ENCODE measurements at regions not wholly inside any gene's neighbourhood (a gene's known extent, or its start where the extent isn't known, plus 50 kb on each side); places are given as distances from the start of the nearest gene placed in this dataset.

DNA sequence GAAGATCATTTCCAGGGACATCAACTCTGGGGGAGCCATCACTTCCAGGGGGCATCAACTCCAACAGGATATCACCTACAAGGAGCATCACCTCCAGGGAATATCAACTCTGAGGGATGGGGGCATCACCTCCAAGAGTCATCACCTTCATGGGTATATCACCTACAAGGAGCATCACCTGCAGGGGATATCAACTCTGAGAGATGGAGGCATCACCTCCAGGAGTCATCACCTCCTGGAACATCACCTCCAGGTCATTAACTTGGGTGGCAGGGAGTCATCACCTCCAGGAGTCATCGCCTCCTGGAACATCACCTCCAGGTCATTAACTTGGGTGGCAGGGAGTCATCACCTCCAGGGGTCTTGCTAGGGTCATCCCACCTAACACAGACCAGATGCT is 167.6 kb downstream of the NDUFA10 start:
- TF ChIP-seq ZFP30 (CRISPR knock-in tag; IDR thresholded peaks at IDR 0.05), result no peak
- TF ChIP-seq TOX (CRISPR knock-in tag; IDR thresholded peaks at IDR 0.05; ENCODE audit: borderline replicate concordance), result no peak
- TF ChIP-seq ZFP3 (CRISPR knock-in tag; IDR thresholded peaks at IDR 0.05), result no peak
- no peak for TF ChIP-seq OSR1 (CRISPR knock-in tag; IDR thresholded peaks at IDR 0.05)
- TF ChIP-seq, protein P1, sequence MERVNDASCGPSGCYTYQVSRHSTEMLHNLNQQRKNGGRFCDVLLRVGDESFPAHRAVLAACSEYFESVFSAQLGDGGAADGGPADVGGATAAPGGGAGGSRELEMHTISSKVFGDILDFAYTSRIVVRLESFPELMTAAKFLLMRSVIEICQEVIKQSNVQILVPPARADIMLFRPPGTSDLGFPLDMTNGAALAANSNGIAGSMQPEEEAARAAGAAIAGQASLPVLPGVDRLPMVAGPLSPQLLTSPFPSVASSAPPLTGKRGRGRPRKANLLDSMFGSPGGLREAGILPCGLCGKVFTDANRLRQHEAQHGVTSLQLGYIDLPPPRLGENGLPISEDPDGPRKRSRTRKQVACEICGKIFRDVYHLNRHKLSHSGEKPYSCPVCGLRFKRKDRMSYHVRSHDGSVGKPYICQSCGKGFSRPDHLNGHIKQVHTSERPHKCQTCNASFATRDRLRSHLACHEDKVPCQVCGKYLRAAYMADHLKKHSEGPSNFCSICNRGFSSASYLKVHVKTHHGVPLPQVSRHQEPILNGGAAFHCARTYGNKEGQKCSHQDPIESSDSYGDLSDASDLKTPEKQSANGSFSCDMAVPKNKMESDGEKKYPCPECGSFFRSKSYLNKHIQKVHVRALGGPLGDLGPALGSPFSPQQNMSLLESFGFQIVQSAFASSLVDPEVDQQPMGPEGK (CRISPR knock-in tag; IDR thresholded peaks at IDR 0.05; ENCODE audit: borderline replicate concordance), result no peak
- TF ChIP-seq, protein P2, sequence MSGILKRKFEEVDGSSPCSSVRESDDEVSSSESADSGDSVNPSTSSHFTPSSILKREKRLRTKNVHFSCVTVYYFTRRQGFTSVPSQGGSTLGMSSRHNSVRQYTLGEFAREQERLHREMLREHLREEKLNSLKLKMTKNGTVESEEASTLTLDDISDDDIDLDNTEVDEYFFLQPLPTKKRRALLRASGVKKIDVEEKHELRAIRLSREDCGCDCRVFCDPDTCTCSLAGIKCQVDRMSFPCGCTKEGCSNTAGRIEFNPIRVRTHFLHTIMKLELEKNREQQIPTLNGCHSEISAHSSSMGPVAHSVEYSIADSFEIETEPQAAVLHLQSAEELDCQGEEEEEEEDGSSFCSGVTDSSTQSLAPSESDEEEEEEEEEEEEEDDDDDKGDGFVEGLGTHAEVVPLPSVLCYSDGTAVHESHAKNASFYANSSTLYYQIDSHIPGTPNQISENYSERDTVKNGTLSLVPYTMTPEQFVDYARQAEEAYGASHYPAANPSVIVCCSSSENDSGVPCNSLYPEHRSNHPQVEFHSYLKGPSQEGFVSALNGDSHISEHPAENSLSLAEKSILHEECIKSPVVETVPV (CRISPR knock-in tag; IDR thresholded peaks at IDR 0.05), result no peak
- TF ChIP-seq RARB (CRISPR knock-in tag; IDR thresholded peaks at IDR 0.05), result no peak
